Prostate gland (tissue), 2 donors: ENCODE measurements at regions not wholly inside any gene's neighbourhood (a gene's known extent, or its start where the extent isn't known, plus 50 kb on each side); places are given as distances from the start of the nearest gene placed in this dataset.

Source experiments
- CTCF ChIP-seq, 4 experiments: fragments of 200-600 bp in 2 of 4; fragments of 450-650 bp in 2 of 4; sonication (generic) in 2 of 4; IDR thresholded peaks; 1 replicate in 3 of 4; 2 replicates in 1 of 4; pipeline ENCODE4 v1.5.1; 2016 to 2019; ENCODE audit warnings: antibody characterized with exemption in 4 of 4, mild to moderate bottlenecking in 2 of 4, moderate library complexity in 2 of 4
- POLR2A ChIP-seq: fragments of 450-650 bp; IDR thresholded peaks from one replicate; pipeline ENCODE4 v1.6.1; 2016; ENCODE audit warnings: antibody characterized with exemption, mild to moderate bottlenecking
- POLR2AphosphoS5 ChIP-seq: sonication (generic); formaldehyde crosslinking; IDR thresholded peaks from one replicate; pipeline ENCODE4 v1.6.1; 2017; ENCODE audit warnings: antibody characterized with exemption

- TF ChIP-seq CTCF (IDR thresholded peaks at IDR 0.05): no peak
- TF ChIP-seq POLR2AphosphoS5: no peak
- TF ChIP-seq POLR2A: no peak
Observed at GRCh38 chr4:54439831-54440243, 210.7 kb downstream of the PDGFRA start.
